ENCODE measurements at regions not wholly inside any gene's neighbourhood (a gene's known extent, or its start where the extent isn't known, plus 50 kb on each side); places are given as distances from the start of the nearest gene placed in this dataset.

DNA sequence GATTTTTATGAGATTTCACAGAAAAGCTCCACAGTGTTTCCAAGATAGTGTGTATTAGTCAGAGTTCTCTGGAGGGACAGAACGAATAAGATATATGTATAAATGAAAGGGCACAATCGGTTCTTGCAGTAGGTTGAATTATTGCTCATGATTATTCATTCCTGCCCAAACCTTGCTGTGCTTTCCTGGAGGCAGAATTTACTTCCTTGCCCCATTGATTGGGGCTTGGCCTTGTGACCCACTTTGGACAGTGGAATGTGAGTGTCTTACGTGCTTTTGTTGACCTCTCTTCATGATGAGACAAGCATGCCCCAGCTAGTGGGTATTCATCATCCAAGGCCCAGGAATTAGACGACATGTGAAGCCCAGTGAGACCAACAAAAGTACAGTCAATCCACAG is 53.0 kb upstream of the ABCB5 start:
- TF ChIP-seq, protein P1, sequence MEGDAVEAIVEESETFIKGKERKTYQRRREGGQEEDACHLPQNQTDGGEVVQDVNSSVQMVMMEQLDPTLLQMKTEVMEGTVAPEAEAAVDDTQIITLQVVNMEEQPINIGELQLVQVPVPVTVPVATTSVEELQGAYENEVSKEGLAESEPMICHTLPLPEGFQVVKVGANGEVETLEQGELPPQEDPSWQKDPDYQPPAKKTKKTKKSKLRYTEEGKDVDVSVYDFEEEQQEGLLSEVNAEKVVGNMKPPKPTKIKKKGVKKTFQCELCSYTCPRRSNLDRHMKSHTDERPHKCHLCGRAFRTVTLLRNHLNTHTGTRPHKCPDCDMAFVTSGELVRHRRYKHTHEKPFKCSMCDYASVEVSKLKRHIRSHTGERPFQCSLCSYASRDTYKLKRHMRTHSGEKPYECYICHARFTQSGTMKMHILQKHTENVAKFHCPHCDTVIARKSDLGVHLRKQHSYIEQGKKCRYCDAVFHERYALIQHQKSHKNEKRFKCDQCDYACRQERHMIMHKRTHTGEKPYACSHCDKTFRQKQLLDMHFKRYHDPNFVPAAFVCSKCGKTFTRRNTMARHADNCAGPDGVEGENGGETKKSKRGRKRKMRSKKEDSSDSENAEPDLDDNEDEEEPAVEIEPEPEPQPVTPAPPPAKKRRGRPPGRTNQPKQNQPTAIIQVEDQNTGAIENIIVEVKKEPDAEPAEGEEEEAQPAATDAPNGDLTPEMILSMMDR (IDR thresholded peaks at IDR 0.05) = no peak
- TF ChIP-seq POLR2A (IDR thresholded peaks at IDR 0.05) = no peak
